GM12864 (cell line): ENCODE measurements at regions not wholly inside any gene's neighbourhood (a gene's known extent, or its start where the extent isn't known, plus 50 kb on each side); places are given as distances from the start of the nearest gene placed in this dataset.
"Not testable (repeated sequence)": the region's sequence is repeated elsewhere in the genome, so short reads cannot be mapped to it uniquely, and the experiment has no call there.

ENCODE experiments used
- DNase-seq: peaks from one replicate; pipeline ENCODE4 v3.0.0-alpha.2; 2011; ENCODE audit warnings: low read depth
- H3K4me3 ChIP-seq: 2 replicates; pipeline ENCODE4 v1.5.1; 2011; ENCODE audit warnings: mild to moderate bottlenecking, low read depth, low read length, control low read depth
- CTCF ChIP-seq: IDR thresholded peaks from 2 replicates; pipeline ENCODE4 v1.5.1; 2011; ENCODE audit warnings: low read depth, mild to moderate bottlenecking, moderate library complexity, low read length, control low read depth, inconsistent platforms; ENCODE audit errors: missing control alignments

- DNase-seq: no peak
- TF ChIP-seq CTCF: no peak
- H3K4me3 ChIP-seq: no peak overlapping the region
Observed at GRCh38 chr11:97770570-97770969, 1250.2 kb upstream of the CNTN5 start.

GRCh38 chr11:97772705-97773104, 1248.0 kb upstream of the CNTN5 start:
- no peak overlapping the region for H3K4me3 ChIP-seq
- no peak for DNase-seq
- no peak for TF ChIP-seq CTCF

GRCh38 chr11:97784388-97784787, 1236.4 kb upstream of the CNTN5 start:
- not testable (repeated sequence) for DNase-seq, H3K4me3 ChIP-seq

GRCh38 chr11:97786961-97787360, 1233.8 kb upstream of the CNTN5 start:
- no peak for DNase-seq
- TF ChIP-seq CTCF: no peak
- H3K4me3 ChIP-seq: no peak overlapping the region

- DNase-seq: no peak
- H3K4me3 ChIP-seq: no peak overlapping the region
- TF ChIP-seq CTCF: no peak
Observed at GRCh38 chr11:97794876-97795275, 1225.9 kb upstream of the CNTN5 start.

- no peak for TF ChIP-seq CTCF
- H3K4me3 ChIP-seq: no peak overlapping the region
- DNase-seq: no peak
Observed at GRCh38 chr11:97800891-97801290, 1219.9 kb upstream of the CNTN5 start.

GRCh38 chr11:97814325-97814959, 1206.3 kb upstream of the CNTN5 start:
- DNase-seq: no peak
- TF ChIP-seq CTCF: no peak
- H3K4me3 ChIP-seq: no peak overlapping the region
